IPS-NIHi7 (cell line): ENCODE measurements at regions not wholly inside any gene's neighbourhood (a gene's known extent, or its start where the extent isn't known, plus 50 kb on each side); places are given as distances from the start of the nearest gene placed in this dataset.

Experiments
- DNase-seq: peaks from one replicate; pipeline ENCODE4 v3.0.0; 2012; ENCODE audit warnings: mixed read lengths; ENCODE audit errors: extremely low spot score

GRCh38 chr1:79787631-79788030 is 781.1 kb upstream of the ADGRL4 start:
- no peak for DNase-seq

GRCh38 chr1:79785964-79786363 is 779.4 kb upstream of the ADGRL4 start:
- DNase-seq = no peak

DNA sequence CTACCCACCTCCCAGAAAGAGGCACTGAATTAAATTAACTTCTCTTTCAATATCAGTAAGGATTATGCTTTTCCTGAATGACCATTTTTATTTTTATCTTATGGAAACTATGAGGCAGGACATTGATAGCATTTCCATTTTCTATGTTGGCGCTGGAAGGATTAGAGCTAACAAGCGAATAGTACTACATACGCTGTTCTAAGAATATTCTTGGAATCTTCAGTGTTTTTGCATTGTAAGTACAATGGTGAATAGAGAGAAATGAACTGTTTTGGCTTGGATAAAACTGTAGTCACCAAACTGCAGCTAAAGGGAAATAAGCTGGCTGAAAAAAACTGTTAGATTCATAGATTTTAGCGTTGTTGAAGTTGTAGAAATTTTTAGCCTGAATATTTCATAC is 779.0 kb upstream of the ADGRL4 start:
- no peak for DNase-seq

DNA sequence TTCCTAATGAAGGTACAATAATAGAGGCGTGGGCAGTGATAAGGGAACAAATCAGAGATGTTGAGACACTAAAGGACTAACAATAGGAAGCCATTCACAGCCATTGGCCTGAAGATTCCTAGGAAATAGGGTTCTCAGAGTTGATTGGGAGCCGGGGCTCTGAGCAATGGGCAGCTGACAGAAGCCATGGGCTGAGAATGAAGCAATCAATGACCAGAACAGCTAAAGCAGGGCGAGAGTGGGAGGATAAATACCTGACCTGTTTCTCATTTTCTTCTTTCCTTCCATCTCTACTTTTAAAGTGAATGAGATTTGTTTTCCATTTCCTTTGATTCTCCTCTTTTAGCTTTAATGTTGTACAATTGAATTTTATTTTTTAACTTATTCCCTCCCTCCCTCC is 774.7 kb upstream of the ADGRL4 start:
- DNase-seq = no peak

- peak; percentile 15 for DNase-seq
Measured at GRCh38 chr1:79777481-79778219, 771.1 kb upstream of the ADGRL4 start.

- no peak for DNase-seq
Measured at GRCh38 chr1:79775402-79775801, 768.9 kb upstream of the ADGRL4 start.

GRCh38 chr1:79773385-79773784 is 766.9 kb upstream of the ADGRL4 start:
- no peak for DNase-seq

DNA sequence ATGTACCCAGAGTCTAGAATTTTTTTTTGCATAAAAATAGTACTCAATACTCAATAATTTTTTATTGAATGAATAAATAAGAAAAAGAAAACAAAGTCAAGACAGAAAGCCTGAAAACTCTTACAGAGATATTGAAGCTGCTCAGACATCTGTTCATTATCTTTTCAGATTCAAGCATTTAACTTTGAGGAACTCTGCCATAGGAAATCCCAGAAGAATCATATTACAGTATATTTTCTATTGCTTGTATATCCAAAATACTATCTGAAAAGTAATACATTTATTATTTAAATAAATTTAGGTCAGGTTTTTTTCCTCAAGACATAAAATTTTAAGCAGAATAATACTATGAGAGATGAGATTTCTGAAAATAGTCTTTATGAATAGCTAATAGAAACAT is 755.9 kb upstream of the ADGRL4 start:
- DNase-seq = no peak

DNA sequence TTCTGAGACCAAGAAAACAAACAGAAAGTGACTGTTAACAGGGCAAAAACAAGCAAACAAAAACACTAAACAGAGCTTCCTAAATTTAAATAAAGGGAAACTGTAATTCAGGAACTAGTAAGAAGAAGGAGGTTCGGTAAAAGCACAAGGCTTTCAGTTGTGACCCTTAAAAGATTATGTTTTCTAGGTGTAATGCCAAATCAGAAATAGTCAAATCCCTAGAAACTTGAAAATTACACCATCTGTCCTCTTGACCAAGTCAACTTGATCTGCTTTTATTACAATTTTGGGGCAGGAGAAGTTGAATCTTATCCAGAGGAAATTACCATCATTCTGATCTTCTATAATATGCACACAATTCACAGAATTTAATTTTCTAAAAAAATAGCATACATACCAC is 754.0 kb upstream of the ADGRL4 start:
- no peak for DNase-seq

DNA sequence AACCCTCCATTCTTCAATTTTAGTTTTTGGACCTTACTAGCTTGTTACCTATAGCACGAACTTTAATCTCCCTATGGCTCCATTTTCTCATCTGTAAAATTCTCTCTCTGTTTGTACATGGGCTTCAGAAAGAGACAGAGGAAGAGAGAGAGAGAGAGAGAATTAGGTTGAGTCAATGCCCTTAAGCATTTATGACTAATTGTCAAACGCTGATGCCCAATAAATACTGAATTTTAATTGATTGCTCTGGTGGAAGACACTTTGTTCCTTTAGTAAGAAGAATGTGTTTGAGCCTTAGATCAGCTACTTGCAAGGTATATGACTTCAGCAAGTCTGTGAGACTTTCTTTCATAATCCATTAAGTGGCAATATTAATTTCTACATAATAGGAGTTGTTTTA is 743.1 kb upstream of the ADGRL4 start:
- no peak for DNase-seq

DNA sequence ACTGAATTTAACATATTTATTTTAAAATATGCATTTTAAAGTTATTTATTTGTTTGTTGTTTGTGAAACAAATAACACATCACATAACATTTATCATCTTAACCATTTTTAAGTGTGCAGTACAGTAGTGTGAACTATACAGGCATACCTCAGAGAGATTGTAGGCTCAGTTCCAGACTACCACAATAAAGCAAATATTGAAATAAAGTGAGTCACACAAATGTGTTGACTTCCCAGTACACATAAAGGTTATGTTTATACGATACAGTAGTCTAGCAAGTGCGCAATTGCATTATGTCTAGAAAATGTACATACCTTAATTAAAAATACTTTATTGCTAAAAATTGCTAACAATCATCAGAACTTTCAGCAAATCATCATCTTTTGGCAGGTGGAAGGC is 739.4 kb upstream of the ADGRL4 start:
- no peak for DNase-seq

- no peak for DNase-seq
Measured at GRCh38 chr1:79744746-79745145, 738.2 kb upstream of the ADGRL4 start.

GRCh38 chr1:79741720-79742421 is 735.3 kb upstream of the ADGRL4 start:
- DNase-seq = no peak

DNA sequence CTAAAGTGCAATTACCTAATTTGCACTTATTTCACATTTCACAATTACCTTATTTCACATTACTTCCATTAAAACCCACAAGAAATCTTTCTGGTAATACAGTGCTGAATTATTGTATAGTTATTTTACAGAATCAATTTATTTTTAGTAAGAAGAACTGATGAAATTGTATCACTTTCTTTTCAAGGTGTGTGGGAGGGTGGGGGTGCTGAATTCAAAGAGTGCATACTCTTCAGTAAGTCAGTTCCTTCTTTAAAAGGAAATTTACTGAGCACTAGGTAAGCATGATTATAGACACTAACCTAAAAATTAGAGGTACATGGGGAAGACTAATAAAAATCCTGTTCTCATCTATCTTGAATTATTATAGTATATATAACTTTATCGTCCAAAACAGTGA is 731.6 kb upstream of the ADGRL4 start:
- no peak for DNase-seq

GRCh38 chr1:79737193-79737592 is 730.7 kb upstream of the ADGRL4 start:
- DNase-seq = no peak

DNA sequence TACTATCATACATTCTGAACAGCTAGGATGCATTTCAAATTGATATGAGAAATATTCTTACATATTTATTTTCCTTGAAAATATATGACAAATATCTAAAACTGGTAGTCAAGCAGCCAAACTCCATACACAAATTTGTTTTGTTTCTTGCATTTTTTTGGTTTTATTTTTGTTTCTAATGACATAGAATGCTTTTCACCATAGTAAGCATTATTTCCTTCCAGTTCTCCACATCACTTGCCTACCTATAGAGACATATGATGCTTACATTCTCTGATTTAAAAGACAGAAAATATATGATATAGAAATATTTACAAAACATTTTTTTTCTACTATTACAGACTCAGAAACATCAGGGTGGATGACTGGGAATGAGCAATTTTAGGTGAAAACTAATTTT is 726.4 kb upstream of the ADGRL4 start:
- no peak for DNase-seq

DNA sequence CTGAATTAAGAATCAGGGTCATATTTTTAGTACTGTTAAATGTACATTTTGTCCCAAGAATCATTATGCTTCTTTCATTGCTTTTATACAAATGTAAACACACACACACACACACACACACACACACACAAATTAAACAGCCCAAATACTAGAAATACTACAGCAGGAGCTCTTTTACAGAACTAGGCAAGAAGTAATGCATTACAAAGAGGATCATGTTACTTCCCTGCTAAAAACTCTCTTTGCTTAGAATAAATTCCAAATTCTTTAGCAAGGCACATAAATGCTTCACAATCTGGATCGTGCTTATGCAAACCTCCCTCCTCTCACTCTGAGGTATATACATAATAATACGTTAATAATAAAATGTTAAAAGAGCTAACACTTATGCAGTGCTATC is 720.4 kb upstream of the ADGRL4 start:
- DNase-seq = no peak

DNA sequence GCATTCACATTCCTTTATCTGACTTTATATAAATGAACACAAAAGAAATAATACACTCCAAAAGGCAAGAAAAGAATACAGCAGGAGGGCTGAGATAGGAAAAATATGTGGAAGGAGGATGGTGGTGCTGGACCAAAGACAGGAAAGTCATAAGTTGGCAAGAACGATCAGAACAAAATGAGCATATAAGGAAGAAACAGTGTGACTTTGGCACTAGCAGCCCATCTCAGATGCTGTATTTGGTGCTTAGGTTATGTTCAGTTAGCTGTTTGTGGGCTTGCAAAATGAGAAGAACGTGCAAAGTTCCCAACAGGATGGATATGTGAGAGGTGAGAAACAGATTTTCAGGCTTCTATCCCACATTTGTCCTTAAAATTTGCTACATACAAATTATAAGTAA is 719.8 kb upstream of the ADGRL4 start:
- no peak for DNase-seq

- peak; percentile 20 for DNase-seq
Measured at GRCh38 chr1:79716447-79716846, 709.9 kb upstream of the ADGRL4 start.

DNA sequence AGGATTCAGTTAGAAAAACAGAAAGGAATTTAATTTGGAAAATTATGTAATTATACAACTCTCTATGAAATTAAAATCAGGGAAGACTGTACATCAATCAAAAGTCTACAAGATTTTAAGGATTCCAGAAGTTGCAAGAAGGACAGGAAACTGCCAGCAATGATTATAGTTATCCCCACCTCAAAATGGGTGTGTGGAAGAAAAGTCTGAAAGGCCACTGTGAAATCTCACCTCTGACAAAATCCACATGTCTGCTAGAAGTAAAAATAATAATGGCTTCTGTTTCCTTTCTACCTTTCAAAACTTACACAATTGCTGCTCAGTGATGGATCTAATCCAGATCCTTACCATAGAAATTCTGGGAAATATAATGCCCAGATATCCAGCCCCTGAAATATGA is 708.1 kb upstream of the ADGRL4 start:
- DNase-seq = no peak

GRCh38 chr1:79711001-79711431 is 704.5 kb upstream of the ADGRL4 start:
- no peak for DNase-seq

GRCh38 chr1:79708646-79709265 is 702.2 kb upstream of the ADGRL4 start:
- DNase-seq = no peak

GRCh38 chr1:79705218-79705617 is 698.7 kb upstream of the ADGRL4 start:
- DNase-seq = no peak
